ENCODE measurements at regions not wholly inside any gene's neighbourhood (a gene's known extent, or its start where the extent isn't known, plus 50 kb on each side); places are given as distances from the start of the nearest gene placed in this dataset.
A peak's percentile ranks its signal among the peaks of the same experiment; 100 is the strongest.
"Not testable (repeated sequence)": the region's sequence is repeated elsewhere in the genome, so short reads cannot be mapped to it uniquely, and the experiment has no call there.

DNA sequence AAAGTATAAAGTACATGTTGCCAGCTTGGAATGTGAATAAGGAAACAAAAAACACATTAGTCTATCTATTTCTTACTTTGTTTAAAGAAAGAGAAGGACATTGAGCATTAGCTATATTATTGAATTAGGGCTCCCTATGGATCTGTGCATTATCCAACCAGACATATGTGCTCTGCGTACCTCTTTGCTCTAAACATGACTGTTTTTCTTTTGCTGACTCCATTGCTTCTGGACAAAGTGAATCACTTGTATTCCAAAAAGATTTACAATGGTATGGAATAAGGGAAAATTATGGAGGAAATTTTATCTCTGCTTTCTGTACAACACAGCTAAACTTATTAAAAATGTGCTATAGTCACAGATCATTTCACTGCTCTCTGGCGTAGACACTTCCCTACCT lies 727.8 kb upstream of the LCORL start:
- DNase-seq (ENCODE audit: low spot score) = no peak

- no peak for DNase-seq (ENCODE audit: low spot score)
Measured at GRCh38 chr4:18736551-18736950, 715.0 kb upstream of the LCORL start.

- no peak for DNase-seq (ENCODE audit: low spot score)
Measured at GRCh38 chr4:18735740-18736268, 714.2 kb upstream of the LCORL start.

GRCh38 chr4:18734405-18734804 lies 712.9 kb upstream of the LCORL start:
- no peak for DNase-seq (ENCODE audit: low spot score)

- no peak for DNase-seq (ENCODE audit: low spot score)
Measured at GRCh38 chr4:18733961-18734360, 712.4 kb upstream of the LCORL start.

- DNase-seq (ENCODE audit: low spot score) = peak; percentile 49
Measured at GRCh38 chr4:18722748-18723191, 701.2 kb upstream of the LCORL start.

DNA sequence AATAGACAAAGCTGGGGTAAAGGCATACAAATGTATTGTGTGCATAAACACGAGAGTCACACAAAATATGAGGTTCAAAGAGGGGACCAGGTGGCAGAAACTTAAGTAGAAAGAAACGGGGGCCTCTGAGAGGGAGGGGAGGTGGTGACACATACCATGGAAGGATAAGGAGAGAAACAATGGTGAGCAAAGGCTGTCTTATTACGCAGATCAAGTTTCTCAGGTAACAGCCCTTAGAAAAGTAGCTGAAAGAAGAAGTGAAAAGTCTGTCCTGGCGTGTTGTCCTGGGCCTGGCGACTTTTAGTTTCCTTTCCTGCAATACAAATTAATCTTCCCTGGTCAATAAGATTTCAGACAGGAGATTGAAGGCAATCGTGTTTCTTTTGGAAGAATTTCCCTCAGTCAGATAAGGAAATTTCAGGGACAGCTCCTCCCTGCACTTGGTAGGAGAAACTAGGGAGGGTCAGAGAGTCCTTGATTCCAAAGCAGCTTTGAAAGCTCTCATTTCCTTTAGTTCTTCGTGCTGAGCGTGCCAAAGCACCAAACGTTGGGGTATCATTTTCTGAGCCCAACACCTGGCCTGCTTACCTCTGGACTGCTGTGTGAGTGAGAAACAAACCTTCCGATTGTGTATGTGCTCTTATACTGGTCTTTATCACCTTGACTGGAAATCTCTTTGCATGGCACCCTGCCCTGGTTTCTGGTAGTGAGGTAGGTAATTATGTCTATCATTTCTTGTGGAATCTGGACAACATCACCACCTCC lies 676.7 kb upstream of the LCORL start:
- no peak for DNase-seq (ENCODE audit: low spot score)

- no peak for DNase-seq (ENCODE audit: low spot score)
Measured at GRCh38 chr4:18695733-18696527, 674.4 kb upstream of the LCORL start.

- DNase-seq (ENCODE audit: low spot score) = no peak
Measured at GRCh38 chr4:18691431-18692200, 670.1 kb upstream of the LCORL start.

DNA sequence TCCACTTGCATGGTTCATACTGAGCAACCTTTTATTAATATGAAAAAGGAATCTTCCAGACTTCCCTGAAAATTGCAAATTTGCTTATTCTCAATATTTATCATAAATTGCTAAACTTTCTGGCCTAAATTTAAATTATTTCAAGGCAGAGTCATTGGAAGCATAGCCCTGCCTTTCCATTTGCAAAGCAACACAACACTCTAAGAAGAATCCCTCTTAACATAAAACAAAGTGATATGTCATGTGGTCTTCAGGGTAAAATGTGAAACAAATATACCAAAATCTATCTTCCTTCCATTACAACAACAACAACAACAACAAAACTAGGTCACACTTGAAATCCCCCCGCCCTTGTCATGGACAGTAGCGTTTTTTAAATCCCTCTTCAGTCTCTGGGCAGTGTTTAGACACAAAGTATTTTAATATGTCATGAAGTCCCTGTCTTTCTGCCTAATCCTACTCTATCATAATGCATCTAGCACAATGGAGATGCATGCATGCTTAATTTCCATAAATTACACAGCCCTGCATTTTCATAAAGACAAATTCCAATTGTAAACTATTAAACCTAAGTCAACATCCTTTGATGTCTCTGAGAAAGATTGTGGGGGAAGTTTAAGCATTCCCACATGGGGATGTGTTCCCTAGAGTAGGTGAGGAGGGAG lies 668.9 kb upstream of the LCORL start:
- DNase-seq (ENCODE audit: low spot score) = no peak

DNA sequence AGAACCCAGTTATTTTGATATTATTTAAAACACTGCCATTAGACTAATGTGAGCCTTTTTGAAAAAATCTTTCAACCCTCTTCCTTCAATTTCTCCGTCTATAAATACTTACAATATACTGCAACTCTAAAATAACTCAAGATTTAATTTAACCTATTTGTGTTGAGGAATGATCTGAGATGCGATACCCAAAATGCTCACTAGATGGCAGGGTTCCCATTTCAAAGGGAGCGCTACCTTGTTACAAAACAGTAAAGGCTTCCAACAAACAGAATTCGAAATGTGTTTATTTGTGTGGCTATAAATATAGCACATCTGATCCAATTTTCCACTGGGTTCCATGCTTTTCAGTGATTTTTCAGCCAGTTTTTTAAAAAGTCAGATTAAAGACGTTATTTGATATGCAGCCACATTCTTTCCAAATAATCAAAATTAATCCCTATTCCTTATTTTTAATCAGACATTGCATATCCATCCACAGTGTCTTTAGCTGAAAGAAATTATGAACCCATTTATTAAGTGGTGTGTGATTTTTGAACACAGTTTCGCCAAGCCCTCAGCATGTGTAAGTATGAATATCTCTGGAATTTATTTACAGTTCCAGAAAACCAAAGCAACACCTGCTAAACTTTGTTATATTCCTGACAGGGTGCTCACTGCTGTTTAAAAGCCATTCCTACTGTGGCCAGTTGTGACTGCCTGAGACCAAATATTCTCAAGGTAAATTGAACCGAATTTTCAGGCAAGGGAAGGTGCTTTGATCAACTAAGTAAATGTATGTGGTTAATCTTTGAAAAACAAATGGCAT lies 668.0 kb upstream of the LCORL start:
- DNase-seq (ENCODE audit: low spot score) = peak; percentile 65

DNA sequence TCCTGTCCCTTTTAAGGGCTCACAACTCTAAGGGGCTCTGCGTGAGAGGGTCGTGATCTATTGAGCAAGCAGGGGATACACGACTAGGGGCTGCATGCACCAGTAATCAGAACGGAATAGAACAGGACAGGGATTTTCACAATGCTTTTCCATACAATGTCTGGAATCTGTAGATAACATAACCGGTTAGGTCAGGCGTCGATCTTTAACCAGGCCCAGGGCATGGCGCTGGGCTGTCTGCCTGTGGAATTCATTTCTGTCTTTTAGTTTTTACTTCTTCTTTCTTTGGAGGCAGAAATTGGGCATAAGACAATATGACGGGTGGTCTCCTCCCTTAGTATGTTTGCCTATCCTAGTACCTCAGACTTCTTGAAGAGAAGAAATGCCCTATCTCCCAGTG lies 666.8 kb upstream of the LCORL start:
- not testable (repeated sequence) for DNase-seq (ENCODE audit: low spot score)

GRCh38 chr4:18686338-18687037 lies 664.9 kb upstream of the LCORL start:
- DNase-seq (ENCODE audit: low spot score) = no peak

GRCh38 chr4:18684932-18685331 lies 663.4 kb upstream of the LCORL start:
- no peak for DNase-seq (ENCODE audit: low spot score)

GRCh38 chr4:18676526-18676915 lies 655.0 kb upstream of the LCORL start:
- no peak for DNase-seq (ENCODE audit: low spot score)

DNA sequence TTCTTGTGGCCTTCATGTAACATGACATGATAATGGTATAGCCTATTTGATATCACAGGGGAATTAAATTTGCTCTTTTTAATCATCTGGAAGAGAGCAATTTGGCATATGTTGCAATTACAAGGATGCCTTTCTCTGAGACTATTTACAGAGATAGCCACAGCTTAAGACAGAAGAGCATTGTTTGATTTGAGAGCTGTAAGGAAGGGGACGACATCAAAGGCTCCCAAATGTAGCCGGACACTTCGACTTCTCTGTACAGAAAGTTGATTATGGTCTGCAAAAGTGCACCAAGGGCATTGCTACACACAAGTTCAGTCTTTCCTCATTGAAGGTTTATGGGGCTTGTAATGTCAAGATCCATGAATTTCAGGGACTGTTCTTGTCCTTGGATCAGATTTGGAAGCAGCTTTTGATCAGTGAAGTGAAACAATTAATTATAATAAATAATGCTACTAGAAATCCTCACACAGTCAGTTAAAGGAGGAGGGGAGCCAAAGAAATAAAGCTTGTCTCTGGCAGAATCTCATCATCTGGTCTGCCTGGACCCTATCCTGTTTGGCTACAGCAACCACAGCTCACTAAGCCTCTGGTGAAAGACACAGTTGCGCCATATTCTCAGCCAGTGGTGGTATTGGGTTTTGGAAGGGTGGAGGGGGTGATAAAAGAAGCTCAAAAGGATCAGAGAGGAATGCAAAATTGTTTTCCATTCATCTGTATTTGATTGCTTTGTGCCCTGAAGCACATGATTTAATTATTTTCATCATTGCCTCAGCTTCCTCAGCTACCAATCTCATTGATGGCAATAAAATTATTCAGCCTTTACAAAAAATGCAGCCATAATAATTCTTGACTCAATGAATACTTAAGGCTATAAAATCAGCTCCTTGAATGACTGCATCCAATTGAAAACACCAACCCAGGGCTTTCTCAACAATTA lies 654.3 kb upstream of the LCORL start:
- no peak for DNase-seq (ENCODE audit: low spot score)

GRCh38 chr4:18670034-18670433 lies 648.5 kb upstream of the LCORL start:
- DNase-seq (ENCODE audit: low spot score) = no peak

GRCh38 chr4:18669390-18669789 lies 647.8 kb upstream of the LCORL start:
- no peak for DNase-seq (ENCODE audit: low spot score)

DNA sequence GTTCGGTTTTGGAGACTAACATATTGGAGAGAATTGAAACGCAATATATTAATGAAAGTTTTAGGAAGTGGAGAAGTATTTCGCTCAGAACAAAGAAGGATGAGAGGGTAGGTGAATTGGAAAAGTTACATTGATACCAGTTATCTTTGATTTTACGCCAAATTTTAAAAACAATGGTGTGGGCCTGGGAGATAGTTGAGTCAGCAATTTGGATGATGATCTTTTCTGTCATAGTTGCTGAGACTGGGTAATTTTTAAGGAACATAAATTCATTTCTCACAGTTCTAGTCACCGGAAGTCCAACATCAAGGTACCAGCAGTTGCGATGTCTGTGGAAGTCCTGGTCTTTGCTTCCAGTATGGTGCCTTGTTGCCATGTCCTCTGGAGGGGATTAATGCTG lies 644.8 kb upstream of the LCORL start:
- no peak for DNase-seq (ENCODE audit: low spot score)
